ENCODE measurements at regions not wholly inside any gene's neighbourhood (a gene's known extent, or its start where the extent isn't known, plus 50 kb on each side); places are given as distances from the start of the nearest gene placed in this dataset.

- no peak overlapping the region for H3K9ac ChIP-seq (ENCODE audit: insufficient read depth, low read length, poor library complexity, severe bottlenecking)
- no peak for DNase-seq
- Mint-ChIP-seq H3K9me3 (peaks cover 0 to 5% (median under 1%) of the 10 kb centered on the region in 7 donors), H3K36me3 (no peaks in the 10 kb centered on the region), H3K27ac (no peak overlapping the region), H3K27me3 (ENCODE audit: low read depth in 3 of 3) (peaks cover 0 to 3% (median 2%) of the 10 kb centered on the region in 3 donors), H3K4me1 (peaks cover 4% of the 10 kb centered on the region), H3K4me3 (no peak overlapping the region)
- no peak for TF ChIP-seq CTCF (IDR thresholded peaks at IDR 0.05)
- WGBS (ENCODE audit: insufficient coverage): 100% methylated on average over 1 of the region's 4 CpGs
- no peaks in the 10 kb centered on the region for H3K9me3 ChIP-seq (replicated peaks in 1 of 2; ENCODE audit: control insufficient read depth in 1 of 2, insufficient read depth in 1 of 2, low read length in 2 of 2)
- H2AFZ ChIP-seq (ENCODE audit: insufficient read depth, low read depth, low read length, poor library complexity, severe bottlenecking): no peak overlapping the region
- no peaks in the 10 kb centered on the region for H4K20me1 ChIP-seq (ENCODE audit: insufficient read depth, low read length)
- H3K4me1 ChIP-seq (ENCODE audit: control insufficient read depth in 1 of 2, insufficient read depth in 2 of 2, low read length in 2 of 2): no peaks in the 10 kb centered on the region
- no peaks in the 10 kb centered on the region for H3K36me3 ChIP-seq (replicated peaks in 1 of 2; ENCODE audit: control insufficient read depth in 1 of 2, insufficient read depth in 2 of 2, low read length in 2 of 2)
- H3K4me3 ChIP-seq (replicated peaks in 1 of 3; ENCODE audit: low read depth in 2 of 3, low read length in 3 of 3): no peak overlapping the region
- H3K27me3 ChIP-seq (ENCODE audit: control insufficient read depth in 2 of 2, insufficient read depth in 2 of 2, low read length in 2 of 2): no peaks in the 10 kb centered on the region
- intact Hi-C loops (cut with micrococcal nuclease): no loop called here
- no peak overlapping the region for H3K27ac ChIP-seq (ENCODE audit: low read depth in 1 of 2, low read length in 2 of 2)
- no peaks in the 10 kb centered on the region for H3K79me2 ChIP-seq (ENCODE audit: insufficient read depth, low read length)
- H3K4me2 ChIP-seq (replicated peaks; ENCODE audit: extremely low read depth, low read length, poor library complexity, severe bottlenecking): no peak overlapping the region
These were observed 162.3 kb upstream of the SERP2 start for GRCh38 chr13:44211286-44211685.

- DNase-seq: no peak
- H3K9me3 Mint-ChIP-seq: peaks cover 0 to 5% (median 0%) of the 10 kb centered on the region in 7 donors
- H3K27me3 Mint-ChIP-seq (ENCODE audit: low read depth in 3 of 3): peaks cover 0 to 3% (median 0%) of the 10 kb centered on the region in 3 donors
- Histone ChIP-seq H3K27ac (ENCODE audit: low read depth in 1 of 2, low read length in 2 of 2) (no peak overlapping the region), H3K4me1 (ENCODE audit: control insufficient read depth in 1 of 2, insufficient read depth in 2 of 2, low read length in 2 of 2) (no peaks in the 10 kb centered on the region), H2AFZ (ENCODE audit: insufficient read depth, low read depth, low read length, poor library complexity, severe bottlenecking) (no peak overlapping the region), H3K27me3 (ENCODE audit: control insufficient read depth in 2 of 2, insufficient read depth in 2 of 2, low read length in 2 of 2) (no peaks in the 10 kb centered on the region), H3K9me3 (replicated peaks in 1 of 2; ENCODE audit: control insufficient read depth in 1 of 2, insufficient read depth in 1 of 2, low read length in 2 of 2) (no peaks in the 10 kb centered on the region), H3K9ac (ENCODE audit: insufficient read depth, low read length, poor library complexity, severe bottlenecking) (no peak overlapping the region), H3K79me2 (ENCODE audit: insufficient read depth, low read length) (no peaks in the 10 kb centered on the region), H3K4me3 (replicated peaks in 1 of 3; ENCODE audit: low read depth in 2 of 3, low read length in 3 of 3) (no peak overlapping the region), H4K20me1 (ENCODE audit: insufficient read depth, low read length) (no peaks in the 10 kb centered on the region), H3K4me2 (replicated peaks; ENCODE audit: extremely low read depth, low read length, poor library complexity, severe bottlenecking) (no peak overlapping the region), H3K36me3 (replicated peaks in 1 of 2; ENCODE audit: control insufficient read depth in 1 of 2, insufficient read depth in 2 of 2, low read length in 2 of 2) (no peaks in the 10 kb centered on the region)
- TF ChIP-seq CTCF (IDR thresholded peaks at IDR 0.05): no peak
- H3K36me3 Mint-ChIP-seq: no peaks in the 10 kb centered on the region
- intact Hi-C loops (cut with micrococcal nuclease): no loop called here
- no peak overlapping the region for H3K27ac Mint-ChIP-seq
- H3K4me3 Mint-ChIP-seq: no peak overlapping the region
- WGBS (ENCODE audit: insufficient coverage): 94% methylated on average over 5 of the region's 14 CpGs
- H3K4me1 Mint-ChIP-seq: no peaks in the 10 kb centered on the region
These were observed 161.8 kb upstream of the SERP2 start for GRCh38 chr13:44211704-44212346.
